Esophagus squamous epithelium (tissue), 5 donors: ENCODE measurements at regions not wholly inside any gene's neighbourhood (a gene's known extent, or its start where the extent isn't known, plus 50 kb on each side); places are given as distances from the start of the nearest gene placed in this dataset.

Experiments used
- DNase-seq: peaks from one replicate; lab custom pipeline; 2025; lab: John Stamatoyannopoulos, UW
- H3K27ac ChIP-seq, 4 donors: fragments of 200-600 bp; sonication (generic); one replicate each; pipeline ENCODE4 v1.5.1; 2016 to 2019; ENCODE audit warnings: mild to moderate bottlenecking in 1 of 4
- H3K27me3 ChIP-seq, 4 donors: fragments of 200-600 bp; sonication (generic); 1 replicate in 3 of 4; 2 replicates in 1 of 4; pipeline versions ENCODE4 v1.5.1 to v1.6.0; 2017 to 2021; ENCODE audit warnings: antibody characterized with exemption in 1 of 4
- H3K36me3 ChIP-seq, 3 donors: fragments of 200-600 bp; sonication (generic); one replicate each; pipeline ENCODE4 v1.5.1; 2016 to 2019
- H3K4me1 ChIP-seq, 3 donors: fragments of 200-600 bp; sonication (generic); one replicate each; pipeline ENCODE4 v1.5.1; 2017 to 2019
- H3K4me3 ChIP-seq, 4 donors: fragments of 200-600 bp; sonication (generic); 1 replicate in 3 of 4; 2 replicates in 1 of 4; pipeline ENCODE4 v1.5.1; 2016 to 2019; ENCODE audit warnings: mild to moderate bottlenecking in 2 of 4, moderate library complexity in 1 of 4
- H3K9me3 ChIP-seq, 3 donors: fragments of 200-600 bp; sonication (generic); one replicate each; pipeline ENCODE4 v1.5.1; 2016 to 2019
- CTCF ChIP-seq, 6 experiments: fragments of 450-650 bp in 4 of 6; fragments of 200-600 bp in 2 of 6; sonication (generic) in 2 of 6; IDR thresholded peaks; one replicate each; pipeline ENCODE4 v1.5.1; 2016 to 2019; ENCODE audit warnings: antibody characterized with exemption in 6 of 6, mild to moderate bottlenecking in 4 of 6, moderate library complexity in 4 of 6
- POLR2A ChIP-seq, 4 donors: fragments of 450-650 bp; IDR thresholded peaks; one replicate each; pipeline ENCODE4 v1.6.1; 2017; ENCODE audit warnings: antibody characterized with exemption in 4 of 4, mild to moderate bottlenecking in 4 of 4, moderate library complexity in 3 of 4
- WGBS, 2 donors: methylation state at CpG; one replicate each; pipeline ENCODE4 v1.1.5; 2018; 5-methylcytosine and 5-hydroxymethylcytosine counted together
- intact Hi-C: fragments of 100-400 bp; cut with DNase I; formaldehyde crosslinking; loops from one replicate; pipeline ENCODE4 v1.15.0; 2022
- donor health status: DM: yes; HTN: yes; CAD: no.

DNA sequence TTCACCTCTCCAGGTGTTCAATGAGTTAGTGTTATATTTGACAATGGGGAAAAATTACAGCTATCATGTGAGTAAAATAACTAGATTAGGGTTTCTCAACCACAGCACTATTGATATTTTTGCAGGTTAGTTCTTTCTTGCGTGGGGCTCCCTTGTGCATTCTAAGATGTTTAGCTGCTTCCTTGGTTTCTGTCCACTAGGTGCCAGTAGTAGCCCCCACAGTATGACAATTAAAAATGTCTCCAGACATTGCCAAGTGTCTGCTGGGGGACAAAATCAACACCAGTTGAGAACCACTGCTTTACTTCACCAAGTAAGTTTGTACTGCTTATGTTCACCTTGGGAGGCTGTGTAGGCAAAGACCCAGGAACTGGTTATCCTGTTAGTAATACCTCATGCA lies 618.7 kb downstream of the EDEM1 start:
- H3K9me3 ChIP-seq = no peaks in the 10 kb centered on the region
- intact Hi-C loops = no loop called here
- no peaks in the 10 kb centered on the region for H3K36me3 ChIP-seq
- no peak overlapping the region for H3K27ac ChIP-seq
- no peaks in the 10 kb centered on the region for H3K27me3 ChIP-seq
- TF ChIP-seq CTCF (IDR thresholded peaks at IDR 0.05) (no peak), POLR2A (IDR thresholded peaks at IDR 0.05) (no peak)
- no peak for DNase-seq
- no peak overlapping the region for H3K4me3 ChIP-seq
- WGBS, 2 donors = 69 to 80% methylated on average over 1 of the region's 1 CpG
- H3K4me1 ChIP-seq = no peaks in the 10 kb centered on the region

GRCh38 chr3:5809586-5810246 lies 622.2 kb downstream of the EDEM1 start:
- WGBS, 2 donors = 40 to 49% methylated on average over 9 of the region's 9 CpGs
- TF ChIP-seq CTCF (IDR thresholded peaks at IDR 0.05) = no peak
- no peak for TF ChIP-seq POLR2A (IDR thresholded peaks at IDR 0.05)
- intact Hi-C loops = no loop called here

DNA sequence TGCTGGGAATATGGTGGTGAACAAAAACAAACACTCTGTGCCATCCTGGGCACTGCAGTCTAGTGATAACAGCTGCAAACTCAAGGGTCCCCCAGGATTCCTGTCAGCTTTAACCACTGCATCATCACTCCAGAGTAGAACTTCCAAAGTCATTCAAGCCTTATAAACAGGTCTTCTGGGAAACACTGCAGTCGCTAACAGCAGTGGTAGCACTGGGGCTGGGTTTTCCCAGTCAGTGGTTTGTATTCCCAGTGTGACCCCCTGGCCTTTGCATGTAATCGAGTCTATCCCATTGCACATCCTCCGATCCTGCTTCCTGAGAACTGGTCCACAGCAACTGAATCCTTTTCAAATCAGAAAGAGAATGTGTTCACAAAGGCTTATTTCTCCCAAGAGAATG lies 623.5 kb downstream of the EDEM1 start:
- no peaks in the 10 kb centered on the region for H3K4me1 ChIP-seq
- no peak overlapping the region for H3K27ac ChIP-seq
- no peak for DNase-seq
- H3K4me3 ChIP-seq = no peak overlapping the region
- H3K27me3 ChIP-seq = no peaks in the 10 kb centered on the region
- intact Hi-C loops = no loop called here
- WGBS, 2 donors = 55 to 61% methylated on average over 2 to 3 of the region's 3 CpGs
- H3K9me3 ChIP-seq = no peaks in the 10 kb centered on the region
- TF ChIP-seq CTCF (IDR thresholded peaks at IDR 0.05) (no peak), POLR2A (IDR thresholded peaks at IDR 0.05) (no peak)
- no peaks in the 10 kb centered on the region for H3K36me3 ChIP-seq

More at GRCh38 chr3:5809586-5810246, 622.2 kb downstream of the EDEM1 start:
- Histone ChIP-seq H3K36me3 (no peaks in the 10 kb centered on the region), H3K27me3 (no peaks in the 10 kb centered on the region), H3K9me3 (no peaks in the 10 kb centered on the region), H3K4me1 (no peaks in the 10 kb centered on the region), H3K27ac (no peak overlapping the region), H3K4me3 (no peak overlapping the region)
- DNase-seq = no peak

DNA sequence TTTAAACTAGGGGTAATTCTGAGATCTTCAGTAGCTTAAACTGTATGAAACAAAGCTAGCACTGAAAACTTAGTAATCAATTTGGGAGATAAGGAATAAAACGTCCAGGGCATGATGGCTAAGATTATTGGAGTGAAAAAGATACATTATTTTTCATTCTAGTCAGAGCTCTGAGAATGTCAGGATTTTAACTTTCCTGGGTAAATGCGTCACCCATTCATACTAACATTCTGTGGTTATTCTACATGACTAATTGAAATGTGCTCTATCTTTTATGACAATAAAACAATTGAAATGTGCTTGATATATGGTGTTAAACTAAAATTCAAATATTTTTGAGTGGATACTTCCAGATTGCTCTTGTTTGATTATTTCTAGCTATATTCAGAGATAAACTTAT lies 626.0 kb downstream of the EDEM1 start:
- no peak overlapping the region for H3K27ac ChIP-seq
- intact Hi-C loops = no loop called here
- WGBS, 2 donors = 27 to 44% methylated on average over 2 of the region's 2 CpGs
- H3K4me1 ChIP-seq = no peaks in the 10 kb centered on the region
- H3K9me3 ChIP-seq = no peaks in the 10 kb centered on the region
- H3K27me3 ChIP-seq = no peaks in the 10 kb centered on the region
- no peak for DNase-seq
- H3K36me3 ChIP-seq = no peaks in the 10 kb centered on the region
- no peak for TF ChIP-seq CTCF (IDR thresholded peaks at IDR 0.05)
- TF ChIP-seq POLR2A (IDR thresholded peaks at IDR 0.05) = no peak
- H3K4me3 ChIP-seq = no peak overlapping the region

DNA sequence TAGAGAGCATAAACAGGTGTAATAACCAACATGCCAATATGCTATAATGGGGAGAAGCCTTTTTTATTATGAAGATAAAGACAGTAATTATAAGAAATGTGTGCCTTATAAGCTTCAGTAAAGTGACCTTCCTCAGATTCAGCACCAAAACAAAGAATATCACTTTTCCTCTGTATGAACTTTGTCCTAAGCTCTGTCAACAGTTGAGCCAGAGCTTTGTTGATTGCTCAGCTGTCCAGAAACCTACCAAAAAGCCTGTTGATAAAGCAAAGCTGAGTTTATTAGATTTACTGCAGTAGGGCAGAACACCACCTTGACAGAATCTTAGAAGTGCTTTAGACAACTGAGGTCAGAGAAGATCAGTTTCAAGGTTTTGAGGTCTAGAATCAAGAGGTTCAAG lies 635.3 kb downstream of the EDEM1 start:
- intact Hi-C loops = no loop called here
- TF ChIP-seq CTCF (IDR thresholded peaks at IDR 0.05) = no peak
- no peak for TF ChIP-seq POLR2A (IDR thresholded peaks at IDR 0.05)
- Histone ChIP-seq H3K27me3 (no peaks in the 10 kb centered on the region), H3K4me3 (no peak overlapping the region), H3K36me3 (no peaks in the 10 kb centered on the region), H3K9me3 (no peaks in the 10 kb centered on the region), H3K4me1 (no peaks in the 10 kb centered on the region), H3K27ac (no peak overlapping the region)
- DNase-seq = no peak
